ENCODE measurements at regions not wholly inside any gene's neighbourhood (a gene's known extent, or its start where the extent isn't known, plus 50 kb on each side); places are given as distances from the start of the nearest gene placed in this dataset.

DNA sequence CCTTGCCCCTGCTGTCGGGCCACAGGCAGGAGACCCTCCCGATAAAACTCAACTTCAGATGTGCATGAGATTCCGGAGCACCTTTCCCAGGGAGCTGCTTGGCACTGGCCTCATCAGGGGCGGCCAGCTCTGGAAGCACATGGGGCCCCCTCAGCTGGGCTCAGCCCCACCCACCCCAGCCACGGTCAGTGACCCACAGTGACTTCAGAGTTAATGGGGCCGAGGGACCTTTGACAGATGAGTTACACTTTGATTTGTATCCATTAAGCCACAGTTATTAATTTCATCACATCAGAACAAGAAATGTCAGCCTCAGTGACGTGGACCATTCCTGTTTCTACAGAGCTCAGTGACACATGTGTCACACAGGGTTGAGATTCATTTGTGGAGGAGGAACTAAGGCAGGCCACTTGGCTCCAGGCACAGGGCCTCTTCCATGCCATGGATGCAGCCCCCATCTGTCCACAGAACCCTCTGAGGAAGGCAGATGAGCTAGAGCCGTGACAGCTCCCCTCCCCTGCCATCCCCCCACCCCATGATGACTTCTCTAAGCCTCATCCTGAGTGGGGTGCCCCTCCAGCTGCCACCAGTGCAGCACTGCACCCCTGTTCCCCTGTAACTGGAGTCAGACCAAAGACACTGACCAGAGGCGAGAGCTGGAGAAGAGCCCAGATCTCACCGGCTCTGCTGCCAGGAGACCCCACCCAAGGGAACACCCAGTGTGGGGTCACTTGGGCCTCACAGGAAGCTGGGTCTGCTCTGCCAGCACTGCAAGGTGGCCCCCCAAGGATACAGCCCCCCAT is 69.4 kb upstream of the ADAMTS2 start:
- ATAC-seq, result no peak
- TF ChIP-seq, protein P1, sequence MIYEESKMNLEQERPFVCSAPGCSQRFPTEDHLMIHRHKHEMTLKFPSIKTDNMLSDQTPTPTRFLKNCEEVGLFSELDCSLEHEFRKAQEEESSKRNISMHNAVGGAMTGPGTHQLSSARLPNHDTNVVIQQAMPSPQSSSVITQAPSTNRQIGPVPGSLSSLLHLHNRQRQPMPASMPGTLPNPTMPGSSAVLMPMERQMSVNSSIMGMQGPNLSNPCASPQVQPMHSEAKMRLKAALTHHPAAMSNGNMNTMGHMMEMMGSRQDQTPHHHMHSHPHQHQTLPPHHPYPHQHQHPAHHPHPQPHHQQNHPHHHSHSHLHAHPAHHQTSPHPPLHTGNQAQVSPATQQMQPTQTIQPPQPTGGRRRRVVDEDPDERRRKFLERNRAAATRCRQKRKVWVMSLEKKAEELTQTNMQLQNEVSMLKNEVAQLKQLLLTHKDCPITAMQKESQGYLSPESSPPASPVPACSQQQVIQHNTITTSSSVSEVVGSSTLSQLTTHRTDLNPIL (CRISPR knock-in tag; IDR thresholded peaks at IDR 0.05; ENCODE audit: low read depth), result no peak
- TF ChIP-seq RARB (CRISPR knock-in tag; IDR thresholded peaks at IDR 0.05), result no peak
- no peak for TF ChIP-seq ZNF70 (CRISPR knock-in tag; IDR thresholded peaks at IDR 0.05)
- no peak for TF ChIP-seq ZFP3 (CRISPR knock-in tag; IDR thresholded peaks at IDR 0.05)
- no peak for TF ChIP-seq GLIS3 (CRISPR knock-in tag; IDR thresholded peaks at IDR 0.05)
- no peak for TF ChIP-seq ISL1 (CRISPR knock-in tag; IDR thresholded peaks at IDR 0.05)
- no peak for TF ChIP-seq BACH2 (CRISPR knock-in tag; IDR thresholded peaks at IDR 0.05; ENCODE audit: borderline replicate concordance)
- no peak for TF ChIP-seq OSR1 (CRISPR knock-in tag; IDR thresholded peaks at IDR 0.05)
- no peak for TF ChIP-seq CSDC2 (CRISPR knock-in tag; IDR thresholded peaks at IDR 0.05)
- TF ChIP-seq, protein P2, sequence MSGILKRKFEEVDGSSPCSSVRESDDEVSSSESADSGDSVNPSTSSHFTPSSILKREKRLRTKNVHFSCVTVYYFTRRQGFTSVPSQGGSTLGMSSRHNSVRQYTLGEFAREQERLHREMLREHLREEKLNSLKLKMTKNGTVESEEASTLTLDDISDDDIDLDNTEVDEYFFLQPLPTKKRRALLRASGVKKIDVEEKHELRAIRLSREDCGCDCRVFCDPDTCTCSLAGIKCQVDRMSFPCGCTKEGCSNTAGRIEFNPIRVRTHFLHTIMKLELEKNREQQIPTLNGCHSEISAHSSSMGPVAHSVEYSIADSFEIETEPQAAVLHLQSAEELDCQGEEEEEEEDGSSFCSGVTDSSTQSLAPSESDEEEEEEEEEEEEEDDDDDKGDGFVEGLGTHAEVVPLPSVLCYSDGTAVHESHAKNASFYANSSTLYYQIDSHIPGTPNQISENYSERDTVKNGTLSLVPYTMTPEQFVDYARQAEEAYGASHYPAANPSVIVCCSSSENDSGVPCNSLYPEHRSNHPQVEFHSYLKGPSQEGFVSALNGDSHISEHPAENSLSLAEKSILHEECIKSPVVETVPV (CRISPR knock-in tag; IDR thresholded peaks at IDR 0.05), result no peak
- no peak for TF ChIP-seq ESRRG (CRISPR knock-in tag; IDR thresholded peaks at IDR 0.05)
- no peak for TF ChIP-seq TCF4 (CRISPR knock-in tag; IDR thresholded peaks at IDR 0.05; ENCODE audit: borderline replicate concordance)
- TF ChIP-seq, protein P3, sequence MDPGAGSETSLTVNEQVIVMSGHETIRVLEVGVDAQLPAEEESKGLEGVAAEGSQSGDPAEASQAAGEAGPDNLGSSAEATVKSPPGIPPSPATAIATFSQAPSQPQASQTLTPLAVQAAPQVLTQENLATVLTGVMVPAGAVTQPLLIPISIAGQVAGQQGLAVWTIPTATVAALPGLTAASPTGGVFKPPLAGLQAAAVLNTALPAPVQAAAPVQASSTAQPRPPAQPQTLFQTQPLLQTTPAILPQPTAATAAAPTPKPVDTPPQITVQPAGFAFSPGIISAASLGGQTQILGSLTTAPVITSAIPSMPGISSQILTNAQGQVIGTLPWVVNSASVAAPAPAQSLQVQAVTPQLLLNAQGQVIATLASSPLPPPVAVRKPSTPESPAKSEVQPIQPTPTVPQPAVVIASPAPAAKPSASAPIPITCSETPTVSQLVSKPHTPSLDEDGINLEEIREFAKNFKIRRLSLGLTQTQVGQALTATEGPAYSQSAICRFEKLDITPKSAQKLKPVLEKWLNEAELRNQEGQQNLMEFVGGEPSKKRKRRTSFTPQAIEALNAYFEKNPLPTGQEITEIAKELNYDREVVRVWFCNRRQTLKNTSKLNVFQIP (CRISPR knock-in tag; IDR thresholded peaks at IDR 0.05; ENCODE audit: borderline replicate concordance, low read depth), result no peak
- TF ChIP-seq, protein P4, sequence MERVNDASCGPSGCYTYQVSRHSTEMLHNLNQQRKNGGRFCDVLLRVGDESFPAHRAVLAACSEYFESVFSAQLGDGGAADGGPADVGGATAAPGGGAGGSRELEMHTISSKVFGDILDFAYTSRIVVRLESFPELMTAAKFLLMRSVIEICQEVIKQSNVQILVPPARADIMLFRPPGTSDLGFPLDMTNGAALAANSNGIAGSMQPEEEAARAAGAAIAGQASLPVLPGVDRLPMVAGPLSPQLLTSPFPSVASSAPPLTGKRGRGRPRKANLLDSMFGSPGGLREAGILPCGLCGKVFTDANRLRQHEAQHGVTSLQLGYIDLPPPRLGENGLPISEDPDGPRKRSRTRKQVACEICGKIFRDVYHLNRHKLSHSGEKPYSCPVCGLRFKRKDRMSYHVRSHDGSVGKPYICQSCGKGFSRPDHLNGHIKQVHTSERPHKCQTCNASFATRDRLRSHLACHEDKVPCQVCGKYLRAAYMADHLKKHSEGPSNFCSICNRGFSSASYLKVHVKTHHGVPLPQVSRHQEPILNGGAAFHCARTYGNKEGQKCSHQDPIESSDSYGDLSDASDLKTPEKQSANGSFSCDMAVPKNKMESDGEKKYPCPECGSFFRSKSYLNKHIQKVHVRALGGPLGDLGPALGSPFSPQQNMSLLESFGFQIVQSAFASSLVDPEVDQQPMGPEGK (CRISPR knock-in tag; IDR thresholded peaks at IDR 0.05; ENCODE audit: borderline replicate concordance), result no peak
- TF ChIP-seq ARNTL (CRISPR knock-in tag; IDR thresholded peaks at IDR 0.05; ENCODE audit: borderline replicate concordance, low read depth), result no peak
- TF ChIP-seq ZNF8 (CRISPR knock-in tag; IDR thresholded peaks at IDR 0.05), result no peak
- TF ChIP-seq TOX (CRISPR knock-in tag; IDR thresholded peaks at IDR 0.05; ENCODE audit: borderline replicate concordance), result no peak
- TF ChIP-seq, protein P5, sequence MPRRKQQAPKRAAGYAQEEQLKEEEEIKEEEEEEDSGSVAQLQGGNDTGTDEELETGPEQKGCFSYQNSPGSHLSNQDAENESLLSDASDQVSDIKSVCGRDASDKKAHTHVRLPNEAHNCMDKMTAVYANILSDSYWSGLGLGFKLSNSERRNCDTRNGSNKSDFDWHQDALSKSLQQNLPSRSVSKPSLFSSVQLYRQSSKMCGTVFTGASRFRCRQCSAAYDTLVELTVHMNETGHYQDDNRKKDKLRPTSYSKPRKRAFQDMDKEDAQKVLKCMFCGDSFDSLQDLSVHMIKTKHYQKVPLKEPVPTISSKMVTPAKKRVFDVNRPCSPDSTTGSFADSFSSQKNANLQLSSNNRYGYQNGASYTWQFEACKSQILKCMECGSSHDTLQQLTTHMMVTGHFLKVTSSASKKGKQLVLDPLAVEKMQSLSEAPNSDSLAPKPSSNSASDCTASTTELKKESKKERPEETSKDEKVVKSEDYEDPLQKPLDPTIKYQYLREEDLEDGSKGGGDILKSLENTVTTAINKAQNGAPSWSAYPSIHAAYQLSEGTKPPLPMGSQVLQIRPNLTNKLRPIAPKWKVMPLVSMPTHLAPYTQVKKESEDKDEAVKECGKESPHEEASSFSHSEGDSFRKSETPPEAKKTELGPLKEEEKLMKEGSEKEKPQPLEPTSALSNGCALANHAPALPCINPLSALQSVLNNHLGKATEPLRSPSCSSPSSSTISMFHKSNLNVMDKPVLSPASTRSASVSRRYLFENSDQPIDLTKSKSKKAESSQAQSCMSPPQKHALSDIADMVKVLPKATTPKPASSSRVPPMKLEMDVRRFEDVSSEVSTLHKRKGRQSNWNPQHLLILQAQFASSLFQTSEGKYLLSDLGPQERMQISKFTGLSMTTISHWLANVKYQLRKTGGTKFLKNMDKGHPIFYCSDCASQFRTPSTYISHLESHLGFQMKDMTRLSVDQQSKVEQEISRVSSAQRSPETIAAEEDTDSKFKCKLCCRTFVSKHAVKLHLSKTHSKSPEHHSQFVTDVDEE (CRISPR knock-in tag; IDR thresholded peaks at IDR 0.05), result no peak
- no peak for TF ChIP-seq ZNF565 (CRISPR knock-in tag; conservative IDR thresholded peaks at IDR 0.05; ENCODE audit: low read depth)

DNA sequence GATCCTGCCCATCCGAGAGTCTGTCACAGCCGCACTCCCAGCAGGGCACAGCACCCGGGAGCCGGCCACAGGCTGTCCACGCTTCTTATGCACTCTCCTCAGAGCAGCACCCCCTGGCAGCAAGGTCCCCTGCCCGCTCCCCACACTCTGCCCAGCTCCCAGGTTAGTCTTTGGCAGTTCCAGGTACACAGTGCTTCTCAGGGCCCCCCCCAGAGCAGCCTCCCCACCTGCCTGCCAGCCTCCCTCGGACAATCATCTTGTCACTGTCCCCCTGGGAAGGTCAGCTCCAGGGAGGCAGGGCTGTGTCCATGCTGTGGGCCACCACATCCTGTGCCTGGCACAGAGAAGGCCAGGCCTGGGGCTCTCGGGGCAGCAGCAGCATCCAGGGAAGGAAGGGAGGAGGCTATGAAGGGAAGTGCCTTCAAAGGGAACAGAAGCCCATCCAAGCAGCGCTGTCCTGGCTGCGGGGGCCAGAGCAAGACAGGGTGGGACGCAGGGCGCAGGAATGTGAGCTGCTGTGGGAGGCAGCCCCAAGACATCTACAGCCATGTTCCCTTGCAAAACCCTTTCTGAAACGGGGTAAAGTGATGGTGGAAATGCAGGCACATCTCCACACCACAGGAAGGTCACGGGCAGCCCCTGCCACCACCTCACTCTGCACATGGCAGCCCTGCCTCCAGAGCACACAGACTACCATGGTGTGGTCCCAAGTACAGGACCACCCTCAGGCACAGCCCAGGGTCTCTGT is 68.6 kb upstream of the ADAMTS2 start:
- no peak for TF ChIP-seq ARNTL (CRISPR knock-in tag; IDR thresholded peaks at IDR 0.05; ENCODE audit: borderline replicate concordance, low read depth)
- TF ChIP-seq ZC3H10 (CRISPR knock-in tag; IDR thresholded peaks at IDR 0.05), result no peak
- TF ChIP-seq, protein P5 (CRISPR knock-in tag; IDR thresholded peaks at IDR 0.05), result no peak
- no peak for ATAC-seq

Measured in SK-N-SH treated with all-trans-retinoic acid at 6 μM for 48 hours (cell line).